HG03571 (cell line): ENCODE measurements at regions not wholly inside any gene's neighbourhood (a gene's known extent, or its start where the extent isn't known, plus 50 kb on each side); places are given as distances from the start of the nearest gene placed in this dataset.

Source experiments
- ATAC-seq: cut with Tn5 transposase; IDR thresholded peaks from one replicate; pipeline ENCODE4 v1.9.1; 2021; ENCODE audit not compliant: unreplicated experiment

GRCh38 chr2:220660277-220661145 lies 911.6 kb downstream of the EPHA4 start:
- no peak for ATAC-seq

- ATAC-seq = no peak
Observed at GRCh38 chr2:220662431-220662830, 909.7 kb downstream of the EPHA4 start.

DNA sequence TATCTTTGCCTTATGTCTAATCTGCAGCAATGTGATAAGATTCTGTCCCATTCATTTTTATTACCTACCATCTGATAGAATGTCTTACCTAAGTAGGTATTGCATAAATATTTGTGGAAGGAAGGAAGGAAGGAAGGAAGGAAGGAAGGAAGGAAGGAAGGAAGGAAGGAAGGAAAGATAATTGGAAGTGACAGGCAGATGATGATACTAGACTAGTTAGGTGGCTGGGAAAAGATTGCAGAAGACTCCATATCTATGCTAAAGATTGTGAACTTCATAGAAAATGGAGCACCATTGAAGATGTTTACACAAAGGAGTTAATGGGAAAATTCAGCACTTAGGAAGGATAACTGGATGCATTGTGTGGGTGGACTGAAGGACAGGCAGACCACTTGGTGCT lies 909.0 kb downstream of the EPHA4 start:
- ATAC-seq = no peak

DNA sequence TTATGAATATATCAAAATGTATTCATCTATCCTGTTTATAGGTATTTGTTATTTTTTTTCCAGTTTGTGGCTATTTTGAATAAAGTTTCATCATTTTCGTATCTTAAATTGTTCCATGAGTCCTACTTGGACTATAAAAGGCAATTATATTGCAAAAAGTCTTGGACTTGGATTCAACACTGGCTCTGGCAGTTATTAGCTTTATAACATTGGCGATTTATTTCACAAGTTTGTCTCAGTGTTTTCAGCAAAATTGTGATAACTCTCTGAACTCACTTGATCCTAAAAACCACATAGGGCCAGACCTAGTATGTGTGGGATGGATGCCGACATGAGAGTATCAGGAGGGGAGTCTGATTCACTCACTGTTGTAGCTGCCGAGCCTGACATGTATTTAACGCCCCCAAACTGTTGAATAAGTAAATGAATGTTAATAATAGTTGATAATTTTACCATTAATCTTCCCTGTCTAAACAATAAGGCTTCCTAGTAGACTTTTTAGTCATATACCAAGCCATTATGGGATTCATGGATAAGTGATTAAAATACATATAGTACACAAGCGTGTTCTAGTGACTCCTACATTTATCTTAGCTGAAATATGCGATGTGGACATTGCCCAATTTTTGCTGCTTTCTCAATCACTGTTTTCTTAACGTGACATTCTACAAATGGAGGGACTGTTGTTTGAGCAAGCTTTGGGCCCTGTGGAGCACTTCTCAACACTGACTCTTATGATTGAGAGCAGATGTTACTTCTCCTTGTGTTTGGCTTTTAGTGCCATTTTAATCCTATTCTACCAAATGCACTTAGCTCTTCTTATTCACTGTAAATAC lies 907.6 kb downstream of the EPHA4 start:
- ATAC-seq = no peak

DNA sequence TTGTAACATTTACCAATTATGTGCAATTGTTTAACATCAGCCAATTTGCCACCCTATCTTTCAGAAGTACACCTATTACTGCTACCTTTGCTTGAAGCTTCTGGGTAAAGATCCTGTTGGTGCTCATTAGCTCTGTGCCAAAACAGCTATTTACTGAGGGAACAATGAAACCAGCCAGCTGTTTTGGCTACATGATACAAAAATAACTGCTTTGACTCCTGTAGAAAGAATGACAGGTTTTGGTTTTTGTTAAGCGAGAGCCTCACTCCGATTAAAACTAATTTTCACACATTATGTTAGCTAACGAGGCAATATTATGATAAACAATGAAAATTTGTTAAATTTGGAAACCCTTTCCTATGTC lies 907.0 kb downstream of the EPHA4 start:
- ATAC-seq = no peak

DNA sequence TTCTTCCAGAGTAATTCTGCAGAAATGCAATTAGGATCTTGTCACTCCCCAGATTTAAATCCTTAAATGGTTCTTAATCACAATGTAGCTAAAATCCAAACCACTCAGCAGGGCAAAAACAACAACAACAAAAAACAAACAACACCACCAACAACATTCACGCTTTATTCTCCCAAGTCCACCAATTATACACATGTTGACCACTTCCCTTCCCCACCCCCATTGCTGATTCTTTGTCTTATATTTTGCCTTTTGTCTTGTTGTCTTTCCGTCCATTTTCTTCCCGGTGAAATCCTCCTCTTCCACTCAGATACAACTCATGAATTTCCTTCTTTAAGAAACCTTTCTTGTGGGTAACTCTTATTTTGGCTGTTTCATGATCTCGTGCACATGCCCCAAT lies 902.8 kb downstream of the EPHA4 start:
- ATAC-seq = no peak

DNA sequence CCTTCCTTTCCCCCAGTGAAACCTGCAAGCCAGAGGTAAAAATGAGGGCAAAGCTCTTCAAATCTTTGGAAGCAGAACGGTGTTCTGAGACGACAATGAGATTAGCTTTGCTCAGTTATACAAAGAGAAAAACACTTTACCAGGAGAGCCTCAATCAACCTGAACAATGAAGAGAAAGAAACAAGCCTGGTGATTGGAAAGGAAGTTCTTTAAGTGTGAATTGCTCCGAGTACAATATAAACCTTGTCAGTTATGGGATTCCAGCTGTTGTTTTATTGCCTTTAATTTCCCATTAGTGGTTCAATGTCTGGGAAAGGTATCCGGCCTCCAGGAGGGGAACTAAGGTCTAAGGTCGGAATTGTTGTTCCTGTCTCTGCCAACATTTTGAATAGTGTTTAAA lies 901.6 kb downstream of the EPHA4 start:
- ATAC-seq = no peak

DNA sequence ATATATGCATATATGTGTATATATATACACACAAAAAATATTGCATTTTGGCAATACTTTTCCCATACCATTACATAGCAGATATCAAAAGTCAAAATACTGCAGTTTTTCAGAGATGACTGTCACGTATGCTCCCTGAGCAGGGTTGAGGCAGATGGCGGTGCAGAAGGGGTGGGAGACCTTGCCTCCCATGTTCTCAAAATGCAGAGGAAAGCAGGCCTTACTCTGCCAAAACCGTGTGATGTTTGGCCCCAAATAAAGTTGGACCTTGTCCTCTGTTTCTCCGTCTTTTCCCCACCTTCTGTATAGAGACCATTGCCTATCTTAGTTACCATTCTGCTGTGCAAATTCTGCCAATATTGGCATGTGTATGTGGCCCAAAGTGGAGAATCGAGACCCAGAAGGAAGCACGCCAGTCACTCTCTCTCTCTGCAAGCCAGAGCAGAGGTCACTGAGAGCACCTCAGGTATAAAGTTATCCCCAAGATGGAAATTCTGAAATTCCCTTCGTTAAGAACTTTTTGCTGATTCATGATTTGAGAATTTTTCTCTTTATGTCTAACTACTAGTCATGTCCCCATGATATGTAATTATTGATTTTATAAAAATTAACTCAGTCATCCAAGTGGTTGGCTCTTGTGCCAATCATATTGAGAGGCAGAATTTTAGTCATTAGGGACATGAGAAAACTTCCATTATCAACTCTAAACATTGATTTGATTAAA lies 898.8 kb downstream of the EPHA4 start:
- ATAC-seq = no peak

DNA sequence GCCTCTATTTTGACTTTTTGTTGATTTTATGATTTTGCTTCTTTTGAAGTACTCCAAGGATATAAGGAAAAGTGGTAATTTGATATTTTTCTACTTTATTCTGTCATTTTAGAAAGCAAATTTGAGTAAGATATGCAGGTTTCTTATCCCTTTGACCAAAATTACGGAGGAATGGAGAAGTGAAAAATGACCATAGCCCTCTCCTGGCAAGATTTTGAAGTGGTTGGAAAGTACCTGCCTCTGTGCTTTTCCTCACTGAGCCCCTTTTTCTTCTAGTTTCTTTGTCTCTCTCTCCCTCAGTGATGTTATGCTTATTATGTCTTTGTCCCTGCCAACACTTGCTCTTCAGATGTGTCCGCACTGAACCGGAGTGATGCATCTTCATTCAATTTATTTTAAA lies 898.1 kb downstream of the EPHA4 start:
- ATAC-seq = no peak

DNA sequence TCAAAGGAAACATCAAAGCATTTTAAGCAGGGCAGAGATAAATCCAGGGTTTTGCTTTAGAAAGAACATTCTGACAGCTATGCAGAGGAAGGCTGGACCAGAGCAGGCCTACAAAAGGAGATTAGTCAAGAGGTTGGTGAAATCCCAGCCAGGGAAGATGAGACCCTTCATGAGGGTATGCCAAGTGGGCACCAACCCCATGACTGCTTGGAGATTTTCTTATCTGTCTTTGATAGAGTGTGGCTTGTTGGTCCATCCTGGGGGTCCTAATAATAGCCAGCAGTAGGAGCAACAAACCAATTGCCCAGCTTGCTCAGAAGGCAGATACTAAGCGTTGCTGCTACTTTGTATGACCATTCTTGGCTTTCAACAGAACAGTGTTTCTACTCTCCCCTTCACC lies 895.4 kb downstream of the EPHA4 start:
- ATAC-seq = no peak

GRCh38 chr2:220678943-220679342 lies 893.2 kb downstream of the EPHA4 start:
- ATAC-seq = no peak

DNA sequence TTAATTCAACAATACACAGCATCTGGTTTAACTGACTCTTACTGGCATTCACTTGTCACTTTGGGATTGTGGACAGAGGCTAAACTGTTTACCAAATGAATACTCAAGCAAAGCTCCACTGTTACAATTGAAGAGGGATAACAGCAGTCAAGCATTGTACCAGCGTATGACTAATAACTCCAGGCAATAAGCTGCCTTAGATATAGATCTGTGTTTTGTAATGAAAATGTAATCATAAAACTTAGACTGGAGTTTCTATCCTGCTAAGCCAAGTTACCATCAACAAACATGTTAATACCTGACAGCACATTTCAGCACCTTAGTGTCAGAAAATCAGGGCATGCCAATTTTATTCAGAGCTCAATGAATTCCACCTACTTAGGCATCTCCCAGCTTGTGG lies 889.5 kb downstream of the EPHA4 start:
- ATAC-seq = no peak

DNA sequence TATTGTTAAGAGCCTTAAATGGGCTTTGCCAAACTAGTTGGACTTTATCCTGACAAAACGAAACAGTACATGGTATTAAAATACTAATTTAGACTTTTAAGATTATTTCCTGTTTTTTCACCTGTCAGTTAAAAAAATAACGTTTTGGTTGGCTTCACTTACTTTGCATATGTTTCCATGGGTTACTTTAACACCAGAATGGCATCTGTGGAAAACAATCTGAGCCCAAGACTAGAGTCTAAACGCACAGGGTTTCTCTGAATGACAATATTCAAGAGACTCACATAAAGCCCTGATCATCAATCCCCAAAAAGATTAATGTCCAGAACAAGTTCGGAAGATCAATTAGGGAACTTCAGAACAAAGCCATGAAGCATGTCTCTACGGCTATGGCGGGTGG lies 888.0 kb downstream of the EPHA4 start:
- no peak for ATAC-seq

GRCh38 chr2:220687231-220687843 lies 884.8 kb downstream of the EPHA4 start:
- peak; percentile 82 for ATAC-seq

DNA sequence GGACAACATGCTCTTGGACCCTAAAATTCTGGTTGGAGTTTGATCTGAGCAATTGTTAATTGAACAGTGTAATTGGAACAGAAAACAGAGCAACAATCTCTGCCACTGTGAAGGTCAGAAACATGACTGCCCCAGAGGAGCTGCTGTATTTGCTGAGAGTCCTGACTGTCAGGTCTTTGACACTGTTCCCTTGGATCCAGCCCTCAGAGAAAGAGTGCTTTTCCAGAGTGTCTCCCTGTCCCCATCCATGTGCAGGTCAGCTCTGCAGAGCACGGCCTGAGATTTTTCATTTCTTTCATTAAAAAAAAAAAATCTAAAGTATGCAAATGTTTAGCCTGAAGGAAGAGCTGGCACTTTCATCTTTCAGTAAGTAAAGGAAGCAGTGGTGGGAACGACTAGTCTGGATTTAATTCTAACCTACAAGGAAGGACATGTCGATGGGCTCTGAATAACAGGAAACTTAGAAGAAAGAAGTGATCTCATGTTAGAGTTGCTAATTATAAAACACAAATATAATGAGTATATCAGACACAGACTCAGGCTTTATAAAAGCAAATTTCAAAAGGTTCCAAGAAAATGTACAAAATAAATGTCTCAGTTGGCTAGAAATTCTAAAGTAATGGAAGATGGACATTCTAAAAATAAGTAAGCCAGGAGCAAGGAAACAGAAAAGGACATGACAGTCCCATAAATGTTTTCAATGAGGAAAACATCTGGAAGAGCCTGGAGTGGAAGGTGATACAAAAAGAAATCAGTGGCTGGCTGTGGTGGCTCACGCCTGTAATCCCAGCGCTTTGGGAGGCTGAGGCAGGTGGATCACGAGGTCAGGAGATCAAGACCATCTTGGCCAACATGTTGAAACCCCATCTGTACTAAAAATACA lies 876.5 kb downstream of the EPHA4 start:
- no peak for ATAC-seq

DNA sequence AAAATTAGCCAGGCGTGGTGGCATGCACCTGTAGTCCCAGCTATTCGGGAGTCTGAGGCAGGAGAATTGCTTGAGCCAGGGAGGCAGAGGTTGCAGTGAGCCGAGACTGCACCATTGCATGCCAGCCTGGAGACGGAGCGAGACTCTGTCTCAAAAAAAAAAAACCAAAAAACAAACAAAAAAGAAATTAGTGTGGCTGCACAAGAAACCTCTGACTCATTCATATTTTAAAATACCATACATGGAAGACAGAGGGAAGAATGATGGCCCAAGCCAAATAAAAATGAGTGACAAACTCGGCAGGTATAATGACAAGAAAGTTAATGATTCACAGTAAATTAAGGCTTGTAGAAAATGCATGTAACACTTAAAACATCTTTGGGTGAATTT lies 875.8 kb downstream of the EPHA4 start:
- no peak for ATAC-seq

DNA sequence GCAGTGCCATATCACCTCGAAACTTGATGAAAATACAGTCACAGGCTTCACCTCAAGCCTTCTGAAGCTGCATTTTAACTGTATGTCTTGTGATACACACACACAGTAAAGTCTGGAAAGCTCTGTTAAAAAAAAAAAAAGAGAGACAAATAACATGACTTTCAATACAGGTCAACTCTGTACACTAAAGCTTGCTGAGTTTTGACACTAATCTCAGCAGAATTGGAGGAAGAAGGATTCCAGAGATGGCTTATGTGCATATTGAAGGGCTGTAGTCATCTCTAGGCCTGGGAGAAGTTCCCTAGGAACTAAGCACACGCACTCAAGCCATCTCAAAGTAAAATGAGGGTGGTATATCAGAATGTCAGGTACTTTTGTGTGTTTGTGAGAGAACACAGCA lies 875.1 kb downstream of the EPHA4 start:
- no peak for ATAC-seq

- ATAC-seq = no peak
Observed at GRCh38 chr2:220701115-220701514, 871.0 kb downstream of the EPHA4 start.

DNA sequence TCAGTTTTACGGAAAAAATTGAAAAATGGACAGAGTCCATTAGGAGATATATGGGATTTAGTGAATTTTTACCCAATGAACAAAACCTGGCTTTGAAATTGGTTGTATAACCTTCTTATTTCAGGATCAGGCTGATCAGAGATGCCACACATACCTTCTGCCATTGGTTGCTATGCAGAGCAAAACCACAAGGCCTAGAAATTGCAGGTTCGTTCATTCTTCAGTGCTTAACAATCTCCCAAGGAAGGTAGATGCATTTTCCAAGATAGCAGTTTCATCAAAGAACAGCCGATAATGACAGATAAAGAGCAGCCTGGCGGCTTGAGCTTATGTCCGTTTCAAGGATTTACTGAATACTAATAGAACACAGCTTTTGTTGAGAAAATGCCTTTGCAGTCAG lies 868.8 kb downstream of the EPHA4 start:
- no peak for ATAC-seq

GRCh38 chr2:220704081-220704480 lies 868.0 kb downstream of the EPHA4 start:
- no peak for ATAC-seq
